Panc1 (cell line): ENCODE measurements at regions not wholly inside any gene's neighbourhood (a gene's known extent, or its start where the extent isn't known, plus 50 kb on each side); places are given as distances from the start of the nearest gene placed in this dataset.

Experiments used
- ATAC-seq: fragments of 200-7000 bp; cut with Tn5 transposase; 2 replicates; pipeline ENCODE4 v1.9.1; 2020; ENCODE audit warnings: mild to moderate bottlenecking, moderate library complexity
- BruUV-seq: library from RNA; stranded (reverse); fragments of 400-500 nt; replicated peaks from 2 replicates; lab custom pipeline; 2021; lab: Mats Ljungman, UMichigan
- CTCF ChIA-PET: fragments of 300-600 bp; sonication (Branson Sonifier 250); formaldehyde crosslinking; loops from one replicate; lab custom pipeline; 2022; ENCODE audit warnings: antibody characterized with exemption; lab: Charles Lee
- POLR2A ChIA-PET: fragments of 300-600 bp; sonication (Branson Sonifier 250); formaldehyde crosslinking; loops from one replicate; lab custom pipeline; 2022; ENCODE audit warnings: antibody characterized with exemption; lab: Charles Lee
- DNase-seq: peaks from one replicate; pipeline ENCODE4 v3.0.0-alpha.2; 2010; ENCODE audit warnings: low read depth, low spot score
- H3K27ac ChIP-seq: 2 replicates; pipeline ENCODE4 v1.5.1; 2011; ENCODE audit warnings: mild to moderate bottlenecking, low read length, inconsistent platforms
- H3K27me3 ChIP-seq: fragments of 200-500 bp; sonication (Bioruptor generic); 2 replicates; pipeline ENCODE4 v1.6.0; 2014; ENCODE audit warnings: low read length, inconsistent platforms; ENCODE audit not compliant: control insufficient read depth, insufficient read depth
- H3K36me3 ChIP-seq: fragments of 200-500 bp; sonication (Bioruptor generic); 2 replicates; pipeline ENCODE4 v1.5.1; 2014; ENCODE audit warnings: inconsistent platforms, mild to moderate bottlenecking, low read length, moderate library complexity; ENCODE audit not compliant: control insufficient read depth, insufficient read depth
- H3K4me1 ChIP-seq: 2 replicates; pipeline ENCODE4 v1.5.1; 2011; ENCODE audit warnings: inconsistent platforms, mild to moderate bottlenecking, low read length, moderate library complexity; ENCODE audit not compliant: control insufficient read depth, insufficient read depth
- H3K4me3 ChIP-seq, 2 experiments: 2 replicates each; pipeline ENCODE4 v1.5.1; 2011 to 2012; ENCODE audit warnings: low read depth in 2 of 2, low read length in 2 of 2, mild to moderate bottlenecking in 2 of 2, inconsistent platforms in 1 of 2, moderate library complexity in 1 of 2
- H3K9me3 ChIP-seq: fragments of 200-500 bp; sonication (Bioruptor generic); 2 replicates; pipeline ENCODE4 v1.5.1; 2014; ENCODE audit warnings: low read depth, mild to moderate bottlenecking, inconsistent platforms, low read length, moderate library complexity; ENCODE audit not compliant: control insufficient read depth, insufficient read depth
- POLR2AphosphoS5 ChIP-seq: IDR thresholded peaks from 2 replicates; pipeline ENCODE4 v1.6.1; 2012; ENCODE audit warnings: mild to moderate bottlenecking, low read depth, low read length, moderate library complexity
- SIN3A ChIP-seq: IDR thresholded peaks from 2 replicates; pipeline ENCODE4 v1.6.1; 2012; ENCODE audit warnings: low read depth, mild to moderate bottlenecking, low read length, moderate library complexity, borderline replicate concordance; ENCODE audit not compliant: insufficient read depth
- TCF7L2 ChIP-seq: IDR thresholded peaks from 2 replicates; pipeline ENCODE4 v1.6.1; 2011; ENCODE audit warnings: mild to moderate bottlenecking, low read depth, low read length, inconsistent platforms
- in situ Hi-C: cut with HindIII; loops from 2 replicates; pipeline ENCODE4 v1.10.0; 2016; ENCODE audit warnings: low sequenced_read_pairs, low pct_unique_long_range_greater_than_20kb
- intact Hi-C: fragments of 100-400 bp; cut with micrococcal nuclease; formaldehyde crosslinking; loops from one replicate; pipeline ENCODE4 v1.10.0; 2022; ENCODE audit not compliant: unreplicated experiment
- TF ChIP-seq, protein P1 (sequence below), 2 experiments: IDR thresholded peaks; 2 replicates each; pipeline ENCODE4 v1.6.1; 2011 to 2012; ENCODE audit warnings: low read depth in 2 of 2, control low read depth in 1 of 2, low read length in 1 of 2, mild to moderate bottlenecking in 1 of 2, moderate library complexity in 1 of 2; ENCODE audit not compliant: insufficient read depth in 1 of 2
- TF ChIP-seq, protein P2 (sequence below): fragments of 450-650 bp; IDR thresholded peaks from 2 replicates; pipeline ENCODE4 v1.5.1; 2017; ENCODE audit warnings: mild to moderate bottlenecking

DNA sequence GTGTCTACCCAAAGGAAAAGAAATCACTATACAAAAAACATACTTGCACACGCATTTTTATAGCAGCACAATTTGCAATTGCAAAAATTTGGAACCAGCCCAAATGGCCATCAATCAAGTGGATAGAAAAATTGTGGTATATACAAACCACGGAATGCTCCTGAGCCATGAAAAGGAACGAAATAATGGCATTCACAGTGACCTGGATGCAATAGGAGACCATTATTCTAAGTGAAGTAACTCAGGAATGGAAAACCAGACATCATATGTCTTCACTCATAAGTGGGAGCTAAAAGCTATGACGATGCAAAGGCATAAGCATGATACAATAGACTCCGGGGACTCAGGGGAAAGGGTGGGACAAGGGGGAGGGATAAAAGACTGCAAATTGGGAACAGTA is 78.4 kb downstream of the ENC1 start:
- intact Hi-C loops (no loop called here), in situ Hi-C loops (no loop called here)
- no peak overlapping the region for H3K27ac ChIP-seq
- ChIA-PET CTCF (no interaction called here), POLR2A (interaction anchor here (0.6 kb wide), 1 partner anchor 22 kb away, joined by 3 read pairs; no protein-coding TSS in a partner anchor)
- DNase-seq: no peak
- no peaks in the 10 kb centered on the region for H3K27me3 ChIP-seq
- no peaks in the 10 kb centered on the region for H3K9me3 ChIP-seq
- no TSS peak for BruUV-seq
- no peaks in the 10 kb centered on the region for H3K36me3 ChIP-seq
- H3K4me1 ChIP-seq: no peaks in the 10 kb centered on the region
- TF ChIP-seq, protein P1, sequence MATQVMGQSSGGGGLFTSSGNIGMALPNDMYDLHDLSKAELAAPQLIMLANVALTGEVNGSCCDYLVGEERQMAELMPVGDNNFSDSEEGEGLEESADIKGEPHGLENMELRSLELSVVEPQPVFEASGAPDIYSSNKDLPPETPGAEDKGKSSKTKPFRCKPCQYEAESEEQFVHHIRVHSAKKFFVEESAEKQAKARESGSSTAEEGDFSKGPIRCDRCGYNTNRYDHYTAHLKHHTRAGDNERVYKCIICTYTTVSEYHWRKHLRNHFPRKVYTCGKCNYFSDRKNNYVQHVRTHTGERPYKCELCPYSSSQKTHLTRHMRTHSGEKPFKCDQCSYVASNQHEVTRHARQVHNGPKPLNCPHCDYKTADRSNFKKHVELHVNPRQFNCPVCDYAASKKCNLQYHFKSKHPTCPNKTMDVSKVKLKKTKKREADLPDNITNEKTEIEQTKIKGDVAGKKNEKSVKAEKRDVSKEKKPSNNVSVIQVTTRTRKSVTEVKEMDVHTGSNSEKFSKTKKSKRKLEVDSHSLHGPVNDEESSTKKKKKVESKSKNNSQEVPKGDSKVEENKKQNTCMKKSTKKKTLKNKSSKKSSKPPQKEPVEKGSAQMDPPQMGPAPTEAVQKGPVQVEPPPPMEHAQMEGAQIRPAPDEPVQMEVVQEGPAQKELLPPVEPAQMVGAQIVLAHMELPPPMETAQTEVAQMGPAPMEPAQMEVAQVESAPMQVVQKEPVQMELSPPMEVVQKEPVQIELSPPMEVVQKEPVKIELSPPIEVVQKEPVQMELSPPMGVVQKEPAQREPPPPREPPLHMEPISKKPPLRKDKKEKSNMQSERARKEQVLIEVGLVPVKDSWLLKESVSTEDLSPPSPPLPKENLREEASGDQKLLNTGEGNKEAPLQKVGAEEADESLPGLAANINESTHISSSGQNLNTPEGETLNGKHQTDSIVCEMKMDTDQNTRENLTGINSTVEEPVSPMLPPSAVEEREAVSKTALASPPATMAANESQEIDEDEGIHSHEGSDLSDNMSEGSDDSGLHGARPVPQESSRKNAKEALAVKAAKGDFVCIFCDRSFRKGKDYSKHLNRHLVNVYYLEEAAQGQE (IDR thresholded peaks at IDR 0.05; ENCODE audit: insufficient read depth in 1 of 2, low read depth in 2 of 2, low read length in 1 of 2): no peak
- TF ChIP-seq, protein P2, sequence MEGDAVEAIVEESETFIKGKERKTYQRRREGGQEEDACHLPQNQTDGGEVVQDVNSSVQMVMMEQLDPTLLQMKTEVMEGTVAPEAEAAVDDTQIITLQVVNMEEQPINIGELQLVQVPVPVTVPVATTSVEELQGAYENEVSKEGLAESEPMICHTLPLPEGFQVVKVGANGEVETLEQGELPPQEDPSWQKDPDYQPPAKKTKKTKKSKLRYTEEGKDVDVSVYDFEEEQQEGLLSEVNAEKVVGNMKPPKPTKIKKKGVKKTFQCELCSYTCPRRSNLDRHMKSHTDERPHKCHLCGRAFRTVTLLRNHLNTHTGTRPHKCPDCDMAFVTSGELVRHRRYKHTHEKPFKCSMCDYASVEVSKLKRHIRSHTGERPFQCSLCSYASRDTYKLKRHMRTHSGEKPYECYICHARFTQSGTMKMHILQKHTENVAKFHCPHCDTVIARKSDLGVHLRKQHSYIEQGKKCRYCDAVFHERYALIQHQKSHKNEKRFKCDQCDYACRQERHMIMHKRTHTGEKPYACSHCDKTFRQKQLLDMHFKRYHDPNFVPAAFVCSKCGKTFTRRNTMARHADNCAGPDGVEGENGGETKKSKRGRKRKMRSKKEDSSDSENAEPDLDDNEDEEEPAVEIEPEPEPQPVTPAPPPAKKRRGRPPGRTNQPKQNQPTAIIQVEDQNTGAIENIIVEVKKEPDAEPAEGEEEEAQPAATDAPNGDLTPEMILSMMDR: no peak
- TF ChIP-seq SIN3A: no peak
- TF ChIP-seq POLR2AphosphoS5: no peak
- no peak for TF ChIP-seq TCF7L2
- no peak for ATAC-seq
- H3K4me3 ChIP-seq: no peak overlapping the region

DNA sequence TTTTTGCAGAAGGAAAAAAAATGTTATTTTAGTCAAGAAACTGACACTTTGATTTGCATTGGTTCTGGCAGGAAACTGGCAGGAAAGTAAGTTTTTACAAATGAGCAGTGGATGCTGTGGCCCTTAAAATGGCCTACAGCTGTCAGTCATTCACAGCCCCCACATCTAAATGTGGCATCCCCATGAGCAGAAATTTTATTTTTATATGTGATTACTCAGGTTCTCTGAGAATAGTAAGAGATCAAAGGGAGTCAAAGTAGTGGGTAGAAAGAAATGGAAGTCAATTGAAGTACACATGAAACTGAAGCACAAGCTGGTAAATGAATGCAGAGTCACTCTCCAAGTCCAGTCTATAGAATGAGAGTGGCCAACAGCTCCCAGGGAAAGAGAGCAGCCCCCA is 80.3 kb downstream of the ENC1 start:
- no peak overlapping the region for H3K27ac ChIP-seq
- ChIA-PET POLR2A (no interaction called here), CTCF (no interaction called here)
- ATAC-seq (no peak), DNase-seq (no peak)
- H3K9me3 ChIP-seq: no peaks in the 10 kb centered on the region
- in situ Hi-C loops: no loop called here
- no peaks in the 10 kb centered on the region for H3K4me1 ChIP-seq
- intact Hi-C loops: no loop called here
- no peak overlapping the region for H3K4me3 ChIP-seq
- no peaks in the 10 kb centered on the region for H3K27me3 ChIP-seq
- no peaks in the 10 kb centered on the region for H3K36me3 ChIP-seq
- TF ChIP-seq POLR2AphosphoS5 (no peak), TCF7L2 (no peak), SIN3A (no peak)
- TF ChIP-seq, protein P1 (IDR thresholded peaks at IDR 0.05; ENCODE audit: insufficient read depth in 1 of 2, low read depth in 2 of 2, low read length in 1 of 2): no peak
- TF ChIP-seq, protein P2: no peak
- no TSS peak for BruUV-seq
